ENCODE measurements at regions not wholly inside any gene's neighbourhood (a gene's known extent, or its start where the extent isn't known, plus 50 kb on each side); places are given as distances from the start of the nearest gene placed in this dataset.

DNA sequence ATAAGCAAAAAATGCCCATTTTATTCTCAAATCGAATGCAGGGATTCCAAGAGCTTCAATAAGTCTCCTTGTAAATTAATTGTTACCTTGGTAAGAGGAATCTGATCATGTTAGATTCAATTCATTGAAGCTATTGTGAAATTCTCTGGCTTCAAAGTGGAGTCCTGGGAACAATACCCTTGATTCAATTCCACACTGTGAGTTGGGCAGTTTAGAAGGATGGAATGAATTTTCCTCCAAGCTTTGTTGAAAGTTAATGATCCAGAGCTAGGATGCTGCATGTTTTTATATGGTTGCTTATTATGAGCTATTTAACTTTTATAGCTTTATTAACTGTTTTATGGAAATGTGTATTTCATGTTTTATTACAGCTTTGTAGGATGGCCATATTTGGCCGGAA lies 89.9 kb upstream of the IGF1 start (continued):
- TF ChIP-seq ZNF169 (tag by site-specific recombination; IDR thresholded peaks at IDR 0.05): no peak
- TF ChIP-seq ZNF664 (tag by site-specific recombination; IDR thresholded peaks at IDR 0.05): no peak
- no peak for TF ChIP-seq SP7 (tag by site-specific recombination; IDR thresholded peaks at IDR 0.05)
- no peak for TF ChIP-seq SCRT2 (tag by site-specific recombination; IDR thresholded peaks at IDR 0.05)
- TF ChIP-seq, protein P1, sequence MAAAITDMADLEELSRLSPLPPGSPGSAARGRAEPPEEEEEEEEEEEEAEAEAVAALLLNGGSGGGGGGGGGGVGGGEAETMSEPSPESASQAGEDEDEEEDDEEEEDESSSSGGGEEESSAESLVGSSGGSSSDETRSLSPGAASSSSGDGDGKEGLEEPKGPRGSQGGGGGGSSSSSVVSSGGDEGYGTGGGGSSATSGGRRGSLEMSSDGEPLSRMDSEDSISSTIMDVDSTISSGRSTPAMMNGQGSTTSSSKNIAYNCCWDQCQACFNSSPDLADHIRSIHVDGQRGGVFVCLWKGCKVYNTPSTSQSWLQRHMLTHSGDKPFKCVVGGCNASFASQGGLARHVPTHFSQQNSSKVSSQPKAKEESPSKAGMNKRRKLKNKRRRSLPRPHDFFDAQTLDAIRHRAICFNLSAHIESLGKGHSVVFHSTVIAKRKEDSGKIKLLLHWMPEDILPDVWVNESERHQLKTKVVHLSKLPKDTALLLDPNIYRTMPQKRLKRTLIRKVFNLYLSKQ (tag by site-specific recombination; IDR thresholded peaks at IDR 0.05; ENCODE audit: borderline replicate concordance): no peak
- TF ChIP-seq ZFP69B (tag by site-specific recombination; IDR thresholded peaks at IDR 0.05): no peak

DNA sequence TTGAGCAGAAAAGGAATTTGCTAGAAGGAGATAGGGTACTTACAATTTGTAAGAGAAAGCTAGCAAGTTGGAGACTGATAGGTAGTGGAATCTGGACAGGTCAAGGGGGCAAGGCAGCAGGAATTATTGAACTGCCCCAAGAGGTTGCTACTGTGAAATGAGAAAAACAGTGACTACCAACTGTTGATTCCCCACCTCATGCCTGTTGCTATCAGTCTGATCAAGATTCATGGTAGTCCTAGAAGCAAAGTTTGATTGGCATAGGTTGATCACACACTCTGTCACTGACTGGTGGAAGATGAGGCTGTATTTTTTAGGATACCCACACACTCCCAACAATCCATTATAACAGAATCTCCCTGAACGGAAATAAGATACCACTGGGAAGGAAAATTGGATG lies 89.4 kb upstream of the IGF1 start:
- no peaks in the 10 kb centered on the region for H3K4me1 ChIP-seq (ENCODE audit: control insufficient read depth, insufficient read depth, low read length)
- no peaks in the 10 kb centered on the region for H3K36me3 ChIP-seq (ENCODE audit: control insufficient read depth in 2 of 2, insufficient read depth in 1 of 2, low read length in 2 of 2)
- no peak overlapping the region for H3K4me3 ChIP-seq (ENCODE audit: low read depth, low read length)
- no peak for TF ChIP-seq ZNF768 (tag by site-specific recombination; IDR thresholded peaks at IDR 0.05)
- no peak for TF ChIP-seq ZNF785 (tag by site-specific recombination; IDR thresholded peaks at IDR 0.05)
- TF ChIP-seq GLI2 (tag by site-specific recombination; IDR thresholded peaks at IDR 0.05; ENCODE audit: borderline replicate concordance, low read depth): no peak
- TF ChIP-seq, protein P2, sequence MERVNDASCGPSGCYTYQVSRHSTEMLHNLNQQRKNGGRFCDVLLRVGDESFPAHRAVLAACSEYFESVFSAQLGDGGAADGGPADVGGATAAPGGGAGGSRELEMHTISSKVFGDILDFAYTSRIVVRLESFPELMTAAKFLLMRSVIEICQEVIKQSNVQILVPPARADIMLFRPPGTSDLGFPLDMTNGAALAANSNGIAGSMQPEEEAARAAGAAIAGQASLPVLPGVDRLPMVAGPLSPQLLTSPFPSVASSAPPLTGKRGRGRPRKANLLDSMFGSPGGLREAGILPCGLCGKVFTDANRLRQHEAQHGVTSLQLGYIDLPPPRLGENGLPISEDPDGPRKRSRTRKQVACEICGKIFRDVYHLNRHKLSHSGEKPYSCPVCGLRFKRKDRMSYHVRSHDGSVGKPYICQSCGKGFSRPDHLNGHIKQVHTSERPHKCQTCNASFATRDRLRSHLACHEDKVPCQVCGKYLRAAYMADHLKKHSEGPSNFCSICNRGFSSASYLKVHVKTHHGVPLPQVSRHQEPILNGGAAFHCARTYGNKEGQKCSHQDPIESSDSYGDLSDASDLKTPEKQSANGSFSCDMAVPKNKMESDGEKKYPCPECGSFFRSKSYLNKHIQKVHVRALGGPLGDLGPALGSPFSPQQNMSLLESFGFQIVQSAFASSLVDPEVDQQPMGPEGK (tag by site-specific recombination; IDR thresholded peaks at IDR 0.05): no peak
- no peak for TF ChIP-seq ZNF23 (tag by site-specific recombination; IDR thresholded peaks at IDR 0.05; ENCODE audit: borderline replicate concordance)
- no peak for TF ChIP-seq ZNF146 (tag by site-specific recombination; IDR thresholded peaks at IDR 0.05)
- TF ChIP-seq ZSCAN23 (tag by site-specific recombination; IDR thresholded peaks at IDR 0.05): no peak
- no peak for TF ChIP-seq ZNF514 (tag by site-specific recombination; IDR thresholded peaks at IDR 0.05)
- TF ChIP-seq, protein P3, sequence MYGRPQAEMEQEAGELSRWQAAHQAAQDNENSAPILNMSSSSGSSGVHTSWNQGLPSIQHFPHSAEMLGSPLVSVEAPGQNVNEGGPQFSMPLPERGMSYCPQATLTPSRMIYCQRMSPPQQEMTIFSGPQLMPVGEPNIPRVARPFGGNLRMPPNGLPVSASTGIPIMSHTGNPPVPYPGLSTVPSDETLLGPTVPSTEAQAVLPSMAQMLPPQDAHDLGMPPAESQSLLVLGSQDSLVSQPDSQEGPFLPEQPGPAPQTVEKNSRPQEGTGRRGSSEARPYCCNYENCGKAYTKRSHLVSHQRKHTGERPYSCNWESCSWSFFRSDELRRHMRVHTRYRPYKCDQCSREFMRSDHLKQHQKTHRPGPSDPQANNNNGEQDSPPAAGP (tag by site-specific recombination; IDR thresholded peaks at IDR 0.05): no peak
- TF ChIP-seq ZNF335 (tag by site-specific recombination; conservative IDR thresholded peaks at IDR 0.05): no peak
- no peak for TF ChIP-seq ZNF501 (tag by site-specific recombination; IDR thresholded peaks at IDR 0.05)
- TF ChIP-seq SCRT2 (tag by site-specific recombination; IDR thresholded peaks at IDR 0.05): peak; percentile 79
- no peak for TF ChIP-seq ZNF571 (tag by site-specific recombination; IDR thresholded peaks at IDR 0.05)
- TF ChIP-seq ZNF521 (tag by site-specific recombination; IDR thresholded peaks at IDR 0.05): no peak
- TF ChIP-seq KLF8 (tag by site-specific recombination; IDR thresholded peaks at IDR 0.05): no peak
- no peak for TF ChIP-seq ZNF473 (tag by site-specific recombination; IDR thresholded peaks at IDR 0.05)
- TF ChIP-seq SCRT1 (tag by site-specific recombination; IDR thresholded peaks at IDR 0.05; ENCODE audit: borderline replicate concordance): peak; percentile 72
- no peak for TF ChIP-seq ZNF138 (tag by site-specific recombination; IDR thresholded peaks at IDR 0.05; ENCODE audit: borderline replicate concordance)
- ChIA-PET CTCF (interaction anchor here (0.9 kb wide), 1 partner anchor 57 kb away, joined by 3 read pairs; no protein-coding TSS in a partner anchor), POLR2A (no interaction called here)
- no peak overlapping the region for H3K27ac ChIP-seq (ENCODE audit: extremely low read depth, low read depth, low read length)
- H3K9me3 ChIP-seq (ENCODE audit: control insufficient read depth, insufficient read depth, low read depth, low read length): no peaks in the 10 kb centered on the region
